Spinal cord (tissue), 9 donors: ENCODE measurements at regions not wholly inside any gene's neighbourhood (a gene's known extent, or its start where the extent isn't known, plus 50 kb on each side); places are given as distances from the start of the nearest gene placed in this dataset.
A peak's percentile ranks its signal among the peaks of the same experiment; 100 is the strongest.
"Not testable (repeated sequence)": the region's sequence is repeated elsewhere in the genome, so short reads cannot be mapped to it uniquely, and the experiment has no call there.

ENCODE experiments used
- DNase-seq, 6 donors: peaks; one replicate each; pipeline versions ENCODE4 v3.0.0 to v3.0.0-alpha.2; 2013 to 2015; ENCODE audit warnings: low spot score in 6 of 6, low read depth in 4 of 6
- H3K27ac ChIP-seq: one replicate; pipeline ENCODE4 v1.5.1; 2013; ENCODE audit warnings: low read depth, low read length, control low read depth
- H3K27me3 ChIP-seq: one replicate; pipeline ENCODE4 v1.6.1; 2013; ENCODE audit warnings: low read length; ENCODE audit not compliant: control insufficient read depth, insufficient read depth
- H3K36me3 ChIP-seq: one replicate; pipeline ENCODE4 v1.6.1; 2013; ENCODE audit warnings: low read length; ENCODE audit not compliant: control insufficient read depth, insufficient read depth
- H3K4me1 ChIP-seq: one replicate; pipeline ENCODE4 v1.6.1; 2013; ENCODE audit warnings: low read length; ENCODE audit not compliant: control insufficient read depth, insufficient read depth
- H3K4me3 ChIP-seq: one replicate; pipeline ENCODE4 v1.5.1; 2013; ENCODE audit warnings: low read depth, low read length, control low read depth
- H3K9me3 ChIP-seq: one replicate; pipeline ENCODE4 v1.6.1; 2013; ENCODE audit warnings: low read length; ENCODE audit not compliant: control insufficient read depth, insufficient read depth
- WGBS: methylation state at CpG from one replicate; pipeline ENCODE4 v1.1.5; 2013; ENCODE audit warnings: missing lambda C conversion rate; ENCODE audit not compliant: insufficient coverage; 5-methylcytosine and 5-hydroxymethylcytosine counted together
- donor health status: healthy.

DNA sequence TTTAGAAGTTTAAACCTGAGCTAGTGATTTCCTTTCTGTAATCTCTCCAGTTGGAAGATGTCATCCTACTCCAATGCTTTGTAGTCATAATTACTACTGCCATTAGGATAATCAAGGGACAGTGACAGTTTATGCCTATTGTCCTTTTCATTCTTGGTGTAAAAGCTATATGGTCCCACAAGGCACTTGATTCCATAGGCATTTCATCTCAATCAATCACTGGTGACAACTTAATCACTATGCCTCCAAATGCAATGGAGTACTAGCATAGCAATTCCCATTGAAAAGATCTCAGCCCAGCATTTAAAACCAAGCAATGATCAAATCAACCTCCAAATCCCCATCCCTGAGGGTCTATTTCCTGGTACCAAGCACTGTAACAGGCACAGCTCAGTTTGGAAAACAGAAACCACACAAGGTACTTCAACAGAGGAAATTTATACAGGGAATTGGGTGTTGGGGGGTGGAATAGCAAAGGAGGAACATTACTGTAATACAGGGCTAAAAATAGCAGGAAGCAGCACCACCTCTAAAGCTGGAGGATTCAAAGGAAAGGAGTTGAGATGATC is 51.0 kb downstream of the FHIP2A start:
- Histone ChIP-seq H3K9me3 (no peaks in the 10 kb centered on the region), H3K36me3 (no peaks in the 10 kb centered on the region), H3K27ac (no peak overlapping the region), H3K27me3 (peaks cover 3% of the 10 kb centered on the region), H3K4me3 (no peak overlapping the region), H3K4me1 (peaks cover 13% of the 10 kb centered on the region)
- DNase-seq = no peak

DNA sequence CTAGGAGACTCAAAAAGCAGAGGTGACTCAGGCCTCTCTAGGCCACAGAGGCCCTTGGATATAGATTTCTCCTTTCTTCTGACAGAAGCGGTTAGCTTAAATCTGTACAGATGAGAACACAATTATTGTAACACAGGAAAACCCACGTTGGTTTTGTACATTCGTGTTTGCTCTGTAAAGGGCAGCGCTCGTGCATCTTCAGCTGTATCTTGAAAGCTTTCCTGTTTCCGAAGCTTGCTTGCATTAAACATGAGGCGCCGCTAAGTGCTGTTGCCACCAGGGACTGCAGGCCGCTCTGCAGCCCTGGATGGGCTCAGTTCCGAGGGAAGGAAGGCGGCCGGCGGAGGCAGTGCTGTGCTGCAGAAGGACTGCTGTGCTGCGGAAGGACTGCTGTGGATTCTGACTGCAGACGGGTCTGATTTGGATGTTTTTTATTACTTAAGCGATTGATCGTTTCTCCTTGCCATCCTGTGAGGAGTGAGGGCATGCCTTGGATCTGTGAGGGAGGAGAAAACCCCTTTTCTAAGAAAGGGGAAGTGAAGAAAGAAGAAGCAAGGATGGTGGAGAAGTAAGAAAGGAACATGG is 53.3 kb downstream of the FHIP2A start:
- H3K36me3 ChIP-seq = no peaks in the 10 kb centered on the region
- peak in 2 of 6 donors; percentile 49 to 87 for DNase-seq
- no peaks in the 10 kb centered on the region for H3K9me3 ChIP-seq
- 11% methylated on average over 14 of the region's 17 CpGs for WGBS
- no peak overlapping the region for H3K4me3 ChIP-seq
- H3K4me1 ChIP-seq = peaks cover 13% of the 10 kb centered on the region
- no peak overlapping the region for H3K27ac ChIP-seq
- H3K27me3 ChIP-seq = peaks cover 3% of the 10 kb centered on the region

DNA sequence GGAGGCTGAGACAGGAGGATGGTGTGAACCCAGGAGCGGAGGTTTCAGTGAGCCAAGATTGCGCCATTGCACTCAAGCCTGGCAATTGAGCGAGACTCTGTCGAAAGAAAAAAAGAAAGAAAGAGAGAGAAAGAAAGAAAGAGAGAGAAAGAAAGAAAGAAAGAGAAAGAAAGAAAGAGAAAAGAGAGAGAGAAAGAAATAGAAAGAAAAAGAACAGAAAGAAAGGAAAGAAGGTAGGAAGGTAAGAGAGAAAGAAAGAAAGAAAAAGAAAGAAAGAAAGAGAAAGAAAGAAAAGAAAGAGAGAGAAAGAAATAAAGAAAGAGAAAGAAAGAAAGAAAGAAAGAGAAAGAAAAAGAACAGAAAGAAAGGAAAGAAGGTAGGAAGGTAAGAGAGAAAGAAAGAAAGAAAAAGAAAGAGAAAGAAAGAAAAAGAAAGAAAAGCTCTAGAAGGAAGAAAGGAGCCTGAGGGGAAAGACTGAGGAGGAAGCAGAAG is 54.1 kb downstream of the FHIP2A start:
- not testable (repeated sequence) for H3K4me3 ChIP-seq, H3K27ac ChIP-seq, DNase-seq, H3K27me3 ChIP-seq, H3K9me3 ChIP-seq, H3K36me3 ChIP-seq
- WGBS = 95% methylated on average over 4 of the region's 4 CpGs
- H3K4me1 ChIP-seq = peaks cover 13% of the 10 kb centered on the region

DNA sequence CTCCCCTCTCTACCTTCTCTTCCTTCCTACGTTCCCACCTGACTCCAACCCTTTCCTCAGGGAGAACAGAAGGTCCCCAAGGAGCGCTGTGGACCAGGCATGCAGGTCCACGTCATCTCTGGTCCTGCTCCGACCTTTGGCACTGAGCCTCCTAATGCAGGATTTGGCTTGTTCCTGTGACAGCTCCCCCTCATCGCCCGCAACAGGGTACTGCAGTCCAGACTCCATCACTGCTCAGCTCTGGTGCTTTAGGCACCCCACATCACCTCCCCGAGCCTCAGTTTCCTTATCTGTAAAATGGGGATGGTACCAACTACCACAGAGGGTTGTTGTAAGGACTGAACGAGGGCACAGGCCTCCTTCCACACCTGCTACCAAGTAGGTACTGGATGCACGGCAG is 54.6 kb downstream of the FHIP2A start:
- no peak overlapping the region for H3K27ac ChIP-seq
- no peak for DNase-seq
- H3K4me1 ChIP-seq = peaks cover 17% of the 10 kb centered on the region
- no peak overlapping the region for H3K4me3 ChIP-seq
- H3K27me3 ChIP-seq = peaks cover 3% of the 10 kb centered on the region
- 93% methylated on average over 8 of the region's 9 CpGs for WGBS
- no peaks in the 10 kb centered on the region for H3K36me3 ChIP-seq
- H3K9me3 ChIP-seq = no peaks in the 10 kb centered on the region

DNA sequence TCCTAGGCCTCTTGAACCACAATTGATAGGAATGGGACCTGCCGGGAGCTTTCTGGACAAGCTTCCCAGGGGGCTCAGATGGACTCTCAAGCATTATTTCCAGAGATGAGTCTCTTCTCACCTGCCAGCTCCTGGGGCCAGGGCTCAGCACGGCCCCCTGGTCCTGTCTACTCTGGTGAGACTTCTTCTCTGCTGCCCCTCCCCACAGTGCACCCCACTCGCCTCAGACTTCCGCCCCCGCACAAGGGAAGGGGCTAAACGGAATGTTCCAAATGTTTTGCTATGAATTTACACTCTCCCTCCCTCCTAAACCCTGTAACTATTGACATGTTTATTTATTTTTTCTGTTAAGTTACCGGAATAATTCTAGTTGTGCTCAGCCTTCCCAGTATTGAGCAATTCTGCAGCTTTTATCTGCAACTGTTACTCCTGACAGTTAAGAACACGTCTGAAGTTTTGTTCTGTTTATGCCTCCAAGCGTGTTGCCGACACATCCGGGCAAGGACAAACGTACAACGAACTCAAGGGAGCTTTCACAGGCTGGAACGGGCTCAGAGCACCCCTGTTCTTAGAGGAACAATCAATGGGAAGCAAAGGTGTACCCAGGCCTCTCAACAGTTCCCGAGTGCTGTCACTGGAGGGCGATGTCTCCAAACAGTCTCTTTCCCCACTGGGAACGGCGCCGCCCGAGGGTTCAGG is 55.2 kb downstream of the FHIP2A start:
- peaks cover 3% of the 10 kb centered on the region for H3K27me3 ChIP-seq
- DNase-seq = peak in 2 of 6 donors; percentile 75 to 76
- H3K36me3 ChIP-seq = no peaks in the 10 kb centered on the region
- no peaks in the 10 kb centered on the region for H3K9me3 ChIP-seq
- 25% methylated on average over 17 of the region's 20 CpGs for WGBS
- H3K4me1 ChIP-seq = peaks cover 22% of the 10 kb centered on the region
- H3K27ac ChIP-seq = no peak overlapping the region
- no peak overlapping the region for H3K4me3 ChIP-seq

DNA sequence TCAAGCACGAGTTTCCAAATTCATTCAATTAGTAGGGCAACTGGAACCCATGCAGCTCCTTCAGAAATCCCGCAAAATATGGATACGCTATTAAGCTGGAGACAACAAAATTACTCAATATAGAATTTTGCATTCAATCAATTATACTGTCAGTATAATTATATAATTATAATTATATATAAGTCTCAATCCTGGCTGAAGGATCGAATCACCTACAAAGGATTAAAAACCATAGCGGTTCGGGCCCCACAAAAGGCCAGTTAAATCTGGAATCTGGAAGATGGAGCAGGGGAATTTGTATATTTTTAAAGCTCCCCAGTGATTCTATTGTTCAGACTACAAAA is 55.7 kb downstream of the FHIP2A start:
- Histone ChIP-seq H3K4me1 (peaks cover 27% of the 10 kb centered on the region), H3K36me3 (no peaks in the 10 kb centered on the region), H3K27me3 (peaks cover 3% of the 10 kb centered on the region), H3K9me3 (no peaks in the 10 kb centered on the region), H3K27ac (no peak overlapping the region), H3K4me3 (no peak overlapping the region)
- no peak for DNase-seq
- WGBS = 14% methylated on average over 1 of the region's 6 CpGs

DNA sequence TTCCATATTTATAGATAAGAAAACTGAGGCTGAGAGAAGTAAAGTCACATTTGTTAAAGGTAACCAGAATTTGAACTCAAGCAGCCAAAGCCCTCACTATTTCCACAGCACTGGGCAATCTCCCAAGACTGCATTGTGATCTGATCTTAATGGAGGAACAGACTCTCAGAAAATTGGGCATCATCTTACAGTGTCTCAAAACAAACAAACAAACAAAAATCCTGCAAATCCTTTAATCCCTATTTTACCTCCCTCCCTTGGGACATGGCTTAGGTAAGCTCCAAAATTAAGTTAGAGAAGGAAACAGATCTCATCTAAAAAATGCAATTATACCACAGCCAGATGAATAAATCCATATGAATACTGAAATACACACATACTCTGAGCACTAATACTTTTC is 57.5 kb downstream of the FHIP2A start:
- Histone ChIP-seq H3K4me3 (no peak overlapping the region), H3K4me1 (peaks cover 30% of the 10 kb centered on the region), H3K27me3 (peaks cover 3% of the 10 kb centered on the region), H3K27ac (no peak overlapping the region), H3K9me3 (no peaks in the 10 kb centered on the region), H3K36me3 (no peaks in the 10 kb centered on the region)
- no peak for DNase-seq

DNA sequence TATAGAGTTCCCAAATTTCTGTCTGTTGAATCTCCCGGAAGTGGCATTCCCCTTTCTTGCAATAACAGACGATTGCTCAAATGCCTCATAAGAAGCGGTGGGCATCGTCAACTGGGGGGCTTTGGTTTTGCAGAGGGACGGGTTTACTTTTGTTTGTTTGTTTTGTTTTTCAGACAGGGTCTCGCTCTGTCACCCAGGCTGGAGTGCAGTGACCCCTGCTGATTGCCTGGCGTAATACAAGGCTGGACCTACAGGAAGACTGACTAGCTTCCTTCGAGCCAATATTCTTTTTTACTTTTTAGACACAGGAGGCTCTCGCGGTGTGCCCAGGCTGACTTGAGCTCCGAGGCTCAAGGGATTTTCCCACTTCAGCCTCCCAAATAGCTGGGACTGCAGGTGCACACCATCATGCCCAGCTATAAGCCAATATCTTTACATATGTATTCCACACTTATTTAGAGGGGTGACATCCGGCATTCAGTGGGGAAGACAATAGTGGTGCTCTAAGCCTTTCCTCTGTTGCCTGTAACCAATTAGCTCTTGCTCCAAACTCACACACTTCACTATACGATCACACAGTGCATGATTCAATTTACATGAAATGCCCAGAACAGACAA is 58.1 kb downstream of the FHIP2A start:
- Histone ChIP-seq H3K27me3 (peaks cover 3% of the 10 kb centered on the region), H3K27ac (no peak overlapping the region), H3K4me3 (no peak overlapping the region), H3K4me1 (peaks cover 28% of the 10 kb centered on the region), H3K9me3 (no peaks in the 10 kb centered on the region), H3K36me3 (no peaks in the 10 kb centered on the region)
- peak in 2 of 6 donors; percentile 24 to 75 for DNase-seq
- 13% methylated on average over 8 of the region's 13 CpGs for WGBS

DNA sequence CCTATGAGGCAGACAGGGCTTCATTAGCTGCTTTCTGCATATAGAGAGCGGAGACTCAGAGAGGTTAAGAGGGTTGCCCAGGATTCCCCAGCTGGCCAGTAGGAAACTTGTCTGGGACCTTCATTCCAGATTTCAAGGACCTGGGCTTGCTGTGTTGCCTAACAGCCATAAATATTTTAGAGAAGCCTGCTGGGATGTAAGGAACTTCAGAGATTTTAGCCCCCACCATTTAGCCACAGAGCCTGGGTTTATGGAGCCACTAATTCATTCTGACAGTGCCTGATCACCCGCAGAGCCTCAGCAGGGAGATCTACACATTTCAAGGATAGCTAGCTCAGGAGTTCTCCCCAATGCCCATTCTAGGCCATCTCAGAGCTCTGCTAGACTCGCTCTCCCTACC is 56.6 kb upstream of the TRUB1 start:
- Histone ChIP-seq H3K4me1 (peaks cover 20% of the 10 kb centered on the region), H3K27me3 (peaks cover 2% of the 10 kb centered on the region), H3K36me3 (no peaks in the 10 kb centered on the region), H3K9me3 (no peaks in the 10 kb centered on the region), H3K27ac (peak overlapping the region; percentile 16), H3K4me3 (no peak overlapping the region)
- peak in 2 of 6 donors; percentile 49 to 52 for DNase-seq
- WGBS = 72% methylated on average over 3 of the region's 3 CpGs
